SK-N-SH treated with all-trans-retinoic acid at 6 μM for 48 hours (cell line): ENCODE measurements at regions not wholly inside any gene's neighbourhood (a gene's known extent, or its start where the extent isn't known, plus 50 kb on each side); places are given as distances from the start of the nearest gene placed in this dataset.

Experiments
- PATZ1 ChIP-seq: fragments of 250-450 bp; sonication (Bioruptor Pico); IDR thresholded peaks from 2 replicates; pipeline ENCODE4 v1.8.0; 2020; ENCODE audit warnings: mild to moderate bottlenecking, moderate library complexity, borderline replicate concordance
- RARB ChIP-seq: fragments of 250-450 bp; sonication (Bioruptor Pico); IDR thresholded peaks from 2 replicates; pipeline ENCODE4 v1.8.0; 2021; ENCODE audit warnings: mild to moderate bottlenecking, moderate library complexity
- ZFP3 ChIP-seq: fragments of 250-450 bp; sonication (Bioruptor Pico); IDR thresholded peaks from 2 replicates; pipeline ENCODE4 v1.5.0; 2020; ENCODE audit warnings: mild to moderate bottlenecking, moderate library complexity
- ZFP30 ChIP-seq: fragments of 450-650 bp; formaldehyde crosslinking; IDR thresholded peaks from 2 replicates; pipeline ENCODE4 v1.5.0; 2022; ENCODE audit warnings: mild to moderate bottlenecking, moderate library complexity

- TF ChIP-seq ZFP3 (CRISPR knock-in tag): no peak
- no peak for TF ChIP-seq RARB (CRISPR knock-in tag)
- TF ChIP-seq PATZ1: no peak
- TF ChIP-seq ZFP30 (CRISPR knock-in tag): no peak
Observed at GRCh38 chr6:19781269-19781668, 55.9 kb upstream of the ID4 start.
